SU-DHL-6 (cell line): ENCODE measurements at regions not wholly inside any gene's neighbourhood (a gene's known extent, or its start where the extent isn't known, plus 50 kb on each side); places are given as distances from the start of the nearest gene placed in this dataset.

Source experiments
- CTCF ChIP-seq: fragments of 200-600 bp; sonication (generic); IDR thresholded peaks from one replicate; pipeline ENCODE4 v1.5.1; 2017; ENCODE audit warnings: antibody characterized with exemption, mild to moderate bottlenecking, low read length, moderate library complexity; ENCODE audit not compliant: insufficient read depth, poor library complexity, severe bottlenecking
- EZH2phosphoT487 ChIP-seq: fragments of 200-600 bp; sonication (generic), shearing (Covaris generic); conservative IDR thresholded peaks from 2 replicates; pipeline ENCODE4 v1.6.1; 2018; ENCODE audit warnings: mild to moderate bottlenecking, antibody characterized with exemption, low read length, moderate library complexity, mixed read lengths

GRCh38 chr5:99398976-99399375 is 470.2 kb upstream of the CHD1 start:
- TF ChIP-seq CTCF (no peak), EZH2phosphoT487 (no peak)
